Astrocyte of the hippocampus (primary cell): ENCODE measurements at regions not wholly inside any gene's neighbourhood (a gene's known extent, or its start where the extent isn't known, plus 50 kb on each side); places are given as distances from the start of the nearest gene placed in this dataset.
"Not testable (repeated sequence)": the region's sequence is repeated elsewhere in the genome, so short reads cannot be mapped to it uniquely, and the experiment has no call there.

Experiments used
- DNase-seq: peaks from one replicate; pipeline ENCODE4 v3.0.0; 2011; ENCODE audit warnings: low read depth, low spot score

DNA sequence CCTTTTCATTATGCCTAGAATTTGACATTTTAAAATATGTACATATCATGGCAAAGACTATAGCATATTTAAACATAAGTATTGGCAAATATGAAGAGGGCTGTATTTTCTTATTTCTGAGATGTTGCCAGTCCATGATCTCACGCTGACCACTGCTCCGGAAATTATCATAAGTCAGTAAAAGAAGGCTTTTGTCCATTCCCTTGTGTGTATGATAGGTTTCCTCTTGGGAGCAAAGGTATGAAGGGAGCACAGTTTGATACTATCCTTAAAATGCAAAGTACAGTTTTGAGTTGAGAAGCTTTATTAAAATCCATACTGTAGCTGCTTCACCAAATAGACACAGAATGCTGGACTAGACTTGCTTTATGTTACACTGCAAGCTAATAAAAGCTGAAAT is 52.6 kb upstream of the AGA start:
- DNase-seq, result no peak

DNA sequence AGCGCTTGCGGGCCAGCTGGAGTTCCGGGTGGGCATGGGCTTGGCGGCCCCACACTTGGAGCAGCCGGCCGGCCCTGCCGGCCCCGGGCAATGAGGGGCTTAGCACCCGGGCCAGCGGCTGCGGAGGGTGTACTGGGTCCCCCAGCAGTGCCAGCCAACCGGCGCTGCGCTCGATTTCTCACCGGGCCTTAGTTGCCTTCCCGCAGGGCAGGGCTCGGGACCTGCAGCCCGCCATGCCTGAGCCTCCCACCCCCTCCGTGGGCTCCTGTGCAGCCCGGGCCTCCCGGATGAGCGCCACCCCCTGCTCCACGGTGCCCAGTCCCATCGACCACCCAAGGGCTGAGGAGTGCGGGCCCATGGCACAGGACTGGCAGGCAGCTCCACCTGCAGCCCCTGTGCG is 53.4 kb upstream of the AGA start:
- DNase-seq, result not testable (repeated sequence)

DNA sequence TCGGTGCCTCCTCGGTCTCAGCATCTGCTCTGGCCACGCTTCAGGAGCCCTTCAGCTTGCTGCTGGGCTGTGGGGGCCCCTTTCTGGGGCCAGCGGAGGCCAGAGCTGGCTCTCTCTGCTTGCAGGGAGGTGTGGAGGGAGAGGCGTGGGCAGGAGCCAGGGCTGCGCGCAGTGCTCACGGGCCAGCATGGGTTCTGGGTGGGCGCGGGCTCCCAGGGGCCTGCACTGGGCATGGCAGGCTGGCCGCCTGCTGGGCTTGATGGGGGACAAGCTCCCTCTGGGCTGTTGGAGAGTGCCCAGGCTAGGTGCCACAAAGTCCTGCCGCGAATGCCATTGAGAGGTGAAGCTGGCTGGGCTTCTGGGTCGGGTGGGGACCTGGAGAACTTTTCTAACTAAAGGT is 57.3 kb upstream of the AGA start:
- DNase-seq, result no peak

DNA sequence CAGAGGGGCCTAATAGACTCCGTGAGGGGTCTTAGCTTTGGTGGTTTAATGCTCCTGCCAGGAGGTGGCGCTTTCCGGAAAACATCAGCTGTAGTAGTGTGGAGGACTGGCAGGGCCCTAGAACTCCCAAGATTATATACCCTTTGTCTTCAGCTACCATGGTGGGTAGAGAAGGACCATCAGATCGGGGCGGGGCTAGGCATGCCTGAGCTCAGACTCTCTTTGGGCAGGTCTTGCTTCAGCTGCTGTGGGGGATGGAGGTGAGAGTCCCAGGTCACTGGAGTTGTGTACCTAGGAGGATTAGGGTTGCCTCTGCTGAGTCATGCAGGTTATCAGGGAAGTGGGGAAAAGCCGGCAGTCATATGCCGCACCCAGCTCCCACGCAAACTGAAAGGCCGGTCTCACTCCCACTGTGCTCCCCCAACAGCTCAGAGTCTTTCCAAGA is 63.0 kb upstream of the AGA start:
- no peak for DNase-seq

DNA sequence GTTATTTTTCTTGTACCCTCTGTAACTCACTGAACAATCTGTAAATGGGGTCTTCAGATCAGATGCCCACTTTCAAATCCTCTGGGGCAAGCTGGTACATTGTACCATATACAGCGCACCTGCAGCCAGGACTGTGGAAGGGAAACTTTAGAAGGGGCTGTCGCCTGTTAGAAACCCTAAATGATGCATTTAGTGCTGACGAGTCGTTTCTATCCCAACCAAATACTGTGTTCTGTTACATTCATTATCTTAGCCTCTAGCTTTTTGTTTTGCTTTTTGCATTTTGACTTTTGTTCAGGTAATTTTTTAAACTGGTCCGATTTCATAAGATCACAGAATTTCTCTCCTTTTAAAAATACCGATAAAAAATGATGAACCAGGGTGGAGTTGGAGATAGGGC is 66.4 kb upstream of the AGA start:
- no peak for DNase-seq

DNA sequence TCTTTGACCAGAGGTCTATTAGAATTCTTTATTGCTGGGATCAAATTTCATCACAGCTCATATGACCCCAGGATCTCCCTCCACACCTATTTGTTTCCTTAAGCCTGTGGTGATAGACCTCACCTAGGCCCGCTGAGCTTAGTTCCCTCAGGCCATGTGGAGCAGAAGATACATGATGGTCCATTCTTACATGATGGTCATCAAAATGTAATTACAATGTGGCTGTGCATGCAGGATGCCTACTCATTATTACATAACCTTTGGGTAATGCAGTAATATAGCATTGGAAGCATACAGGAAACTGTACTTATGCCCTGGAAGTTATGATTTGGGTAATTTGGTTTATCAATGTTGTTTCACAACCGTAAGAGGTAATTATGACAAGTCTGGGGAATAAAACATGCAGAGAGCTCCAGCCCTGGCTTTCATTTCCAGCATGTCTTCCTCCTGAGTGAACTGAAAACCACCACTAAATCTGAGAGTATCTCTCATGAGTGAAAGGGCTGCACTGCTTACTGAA is 67.0 kb upstream of the AGA start:
- DNase-seq, result no peak

DNA sequence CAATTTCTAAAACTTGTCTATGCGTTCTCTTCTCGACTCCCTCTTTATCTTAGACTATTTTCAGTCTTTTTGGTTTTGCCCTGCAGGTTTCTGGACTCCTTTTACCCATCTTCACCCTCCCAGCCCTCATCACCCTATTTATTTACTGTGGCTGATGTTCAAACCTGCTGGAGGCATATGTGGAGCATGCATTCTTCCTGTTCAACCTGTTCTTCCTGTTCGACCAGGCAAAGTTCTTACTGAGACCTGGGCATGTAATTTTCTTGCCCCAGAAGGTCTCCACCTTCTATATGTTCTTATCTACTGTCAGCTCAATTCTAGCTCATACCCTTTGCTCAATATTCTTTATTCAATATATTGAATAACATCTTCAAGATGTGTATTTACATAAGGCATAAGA is 69.4 kb upstream of the AGA start:
- no peak for DNase-seq

DNA sequence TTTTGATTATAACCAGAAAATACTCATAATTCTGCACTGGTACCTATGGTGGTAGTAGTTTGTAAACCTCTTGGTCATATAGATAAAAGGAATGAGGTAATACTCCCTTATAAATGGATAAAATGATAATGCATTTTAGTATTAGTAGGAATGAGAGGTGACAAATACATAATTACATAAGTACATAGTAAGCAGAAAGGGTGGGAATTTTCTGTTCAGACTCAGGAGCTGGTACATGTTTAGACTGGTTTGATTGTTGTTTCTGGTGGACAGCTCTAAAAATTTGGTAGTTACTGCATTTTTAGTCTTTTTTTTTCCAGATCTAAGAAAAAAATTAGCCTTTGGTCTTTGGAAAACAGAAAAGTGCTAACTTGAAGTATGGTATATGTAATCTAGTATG is 70.4 kb upstream of the AGA start:
- no peak for DNase-seq

DNA sequence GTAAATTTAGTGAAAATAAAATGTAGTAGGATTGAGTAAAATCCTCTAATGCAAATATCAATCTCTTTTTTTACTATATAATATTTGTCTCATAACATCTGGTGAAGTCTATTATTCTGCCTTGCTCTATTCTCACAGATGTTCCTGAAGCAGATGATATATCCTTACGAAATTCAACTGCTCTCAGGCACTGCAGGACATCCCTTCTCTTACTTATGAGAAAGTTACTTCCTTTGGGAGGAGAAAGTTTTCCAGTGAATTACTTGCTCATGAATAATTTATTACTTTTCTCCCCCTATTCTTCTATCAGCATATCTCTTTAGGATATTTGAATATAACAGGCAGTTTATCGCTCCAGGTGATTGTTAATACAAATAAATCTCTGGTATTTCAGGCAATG is 75.6 kb upstream of the AGA start:
- no peak for DNase-seq

DNA sequence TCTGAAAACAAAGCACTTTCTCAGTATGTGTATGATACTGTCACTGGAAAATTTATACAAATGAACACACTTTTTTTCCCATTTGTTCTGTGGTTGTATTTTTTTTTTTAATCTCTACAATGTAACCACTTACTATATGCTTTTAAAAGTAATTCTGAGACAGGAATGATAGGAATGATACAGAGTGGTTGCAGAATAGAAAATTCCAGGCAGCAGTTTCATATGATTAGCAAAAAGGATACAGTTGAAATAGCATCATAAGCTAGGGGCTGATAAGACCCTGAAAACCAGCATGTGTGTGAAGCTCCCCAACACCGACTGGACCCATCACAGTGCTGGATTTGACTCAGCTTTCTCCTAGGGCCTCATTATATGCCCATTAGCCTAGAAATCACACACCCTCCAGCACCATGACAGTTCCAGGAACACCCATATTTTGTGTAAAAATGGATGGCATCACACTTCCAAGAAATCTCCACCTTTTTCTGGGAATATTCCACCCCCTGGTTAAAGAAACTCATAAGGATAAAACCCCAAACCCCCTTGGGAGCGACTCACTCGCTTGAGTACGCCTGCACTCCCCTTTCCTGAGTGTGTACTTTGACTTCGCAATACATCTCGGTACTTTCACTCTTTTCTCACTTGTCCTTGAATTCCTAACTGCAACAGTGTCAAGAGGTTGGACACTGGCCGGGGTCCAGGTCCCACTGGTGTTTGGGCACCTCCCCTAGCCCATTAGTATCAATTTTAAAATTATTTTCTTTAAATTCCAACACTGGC is 77.4 kb upstream of the AGA start:
- DNase-seq, result peak; percentile 17

DNA sequence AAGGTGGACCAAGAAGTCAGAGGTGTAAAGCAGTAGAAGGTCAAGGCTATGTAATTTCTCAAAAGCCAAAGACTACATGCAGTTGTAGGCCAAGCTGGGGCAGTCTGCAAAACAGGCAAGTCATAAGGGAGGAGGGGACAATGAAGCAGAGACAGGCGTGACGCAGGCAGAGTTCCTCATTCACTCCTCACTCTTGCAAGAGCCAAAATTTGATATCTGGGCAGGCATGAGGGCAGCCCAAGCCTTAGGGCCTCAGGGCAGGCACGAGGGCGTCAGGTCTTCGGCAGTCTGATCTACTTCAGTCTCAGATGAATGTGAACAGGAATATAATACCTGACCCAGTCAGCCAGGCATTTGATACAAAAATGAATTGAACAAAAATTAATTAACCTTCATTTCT is 86.4 kb upstream of the AGA start:
- DNase-seq, result no peak

DNA sequence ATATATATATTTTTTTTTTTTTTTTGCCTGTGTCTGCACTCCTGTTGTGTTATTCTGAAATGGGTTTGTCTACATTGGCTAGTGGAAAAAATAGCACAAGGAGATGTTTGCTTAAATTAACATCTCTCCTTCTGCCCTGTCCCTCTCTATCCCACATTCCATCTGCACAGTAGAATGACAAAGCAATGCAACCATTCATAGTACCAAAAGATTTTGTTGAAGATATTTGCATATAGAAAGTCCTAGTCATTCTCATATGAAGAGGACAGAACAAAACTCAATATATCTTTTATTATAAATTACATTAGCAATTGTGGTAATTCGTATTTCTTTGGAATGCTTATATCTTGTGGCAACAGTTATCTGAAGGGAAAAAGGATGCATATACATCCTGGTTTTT is 88.3 kb upstream of the AGA start:
- DNase-seq, result no peak

DNA sequence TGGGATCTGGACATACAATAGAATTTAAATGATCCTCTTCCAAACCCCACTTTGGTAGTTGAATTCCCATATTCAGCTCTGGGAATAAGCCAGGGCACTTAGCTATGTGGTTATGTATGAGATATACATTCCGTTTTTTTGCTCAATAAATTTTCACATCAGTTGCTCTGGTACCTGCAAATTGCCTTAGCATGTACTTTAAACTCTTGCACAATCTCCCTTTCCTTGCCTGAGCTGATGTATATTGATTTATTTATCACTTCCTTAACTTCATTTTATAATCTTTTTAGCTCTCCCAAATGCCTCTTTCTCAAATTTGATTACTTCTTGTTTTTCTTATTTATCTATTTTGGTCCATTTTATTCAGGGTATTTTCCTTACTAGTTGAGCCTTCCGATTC is 90.1 kb upstream of the AGA start:
- no peak for DNase-seq

DNA sequence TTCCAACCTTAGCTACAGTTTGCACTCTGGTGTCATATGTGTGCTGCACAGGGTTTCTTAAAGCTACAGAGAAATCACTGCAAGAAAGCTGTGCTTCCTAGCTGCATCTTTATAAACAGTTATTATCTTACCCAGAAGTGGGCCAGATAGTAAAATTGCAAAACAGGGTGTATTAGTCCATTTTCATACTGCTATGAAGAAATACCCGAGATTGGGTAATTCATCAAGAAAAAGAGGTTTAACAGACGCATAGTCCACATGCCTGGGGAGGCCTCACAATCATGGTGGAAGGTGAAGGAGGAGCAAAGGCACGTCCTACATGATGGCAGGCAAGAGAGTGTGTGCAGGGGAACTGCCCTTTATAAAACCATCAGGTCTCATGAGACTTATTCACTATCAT is 92.6 kb upstream of the AGA start:
- not testable (repeated sequence) for DNase-seq

DNA sequence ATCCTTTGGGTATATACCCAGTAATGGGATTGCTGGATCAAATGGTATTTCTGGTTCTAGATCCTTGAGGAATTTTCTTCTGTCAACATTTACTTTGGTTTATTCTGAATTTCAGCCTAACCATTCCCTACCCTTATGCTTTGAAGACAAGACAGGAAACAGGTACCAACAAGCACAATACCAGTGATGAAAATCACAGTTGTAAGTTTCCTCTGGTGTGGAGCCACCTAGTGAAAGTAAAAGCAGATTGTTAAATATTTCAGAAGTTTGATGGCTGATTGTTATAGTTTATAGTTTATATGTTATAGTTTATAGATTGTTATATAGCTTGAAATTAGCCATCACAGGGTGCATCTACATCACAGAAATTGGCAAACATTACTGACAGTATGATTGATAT is 104.5 kb upstream of the AGA start:
- no peak for DNase-seq

DNA sequence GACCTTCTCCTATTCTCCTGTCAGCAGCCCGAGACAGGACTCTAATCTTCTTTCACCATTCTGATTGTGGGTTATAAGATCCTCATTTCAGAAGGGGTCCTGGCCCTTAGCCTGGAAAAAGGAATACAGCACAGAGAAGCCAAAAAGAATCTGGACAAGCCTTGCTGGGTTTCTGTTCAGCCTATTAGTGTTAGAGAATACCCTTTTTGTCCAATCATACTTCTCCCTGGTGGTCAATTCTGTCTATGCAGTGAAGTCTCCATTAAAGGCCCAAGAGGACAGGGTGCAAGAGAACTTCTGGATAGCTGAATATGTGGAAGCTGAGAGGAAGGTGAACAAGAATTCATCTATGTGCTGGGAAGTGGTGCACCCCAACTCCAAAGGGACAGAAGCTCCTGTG is 105.7 kb upstream of the AGA start:
- no peak for DNase-seq

DNA sequence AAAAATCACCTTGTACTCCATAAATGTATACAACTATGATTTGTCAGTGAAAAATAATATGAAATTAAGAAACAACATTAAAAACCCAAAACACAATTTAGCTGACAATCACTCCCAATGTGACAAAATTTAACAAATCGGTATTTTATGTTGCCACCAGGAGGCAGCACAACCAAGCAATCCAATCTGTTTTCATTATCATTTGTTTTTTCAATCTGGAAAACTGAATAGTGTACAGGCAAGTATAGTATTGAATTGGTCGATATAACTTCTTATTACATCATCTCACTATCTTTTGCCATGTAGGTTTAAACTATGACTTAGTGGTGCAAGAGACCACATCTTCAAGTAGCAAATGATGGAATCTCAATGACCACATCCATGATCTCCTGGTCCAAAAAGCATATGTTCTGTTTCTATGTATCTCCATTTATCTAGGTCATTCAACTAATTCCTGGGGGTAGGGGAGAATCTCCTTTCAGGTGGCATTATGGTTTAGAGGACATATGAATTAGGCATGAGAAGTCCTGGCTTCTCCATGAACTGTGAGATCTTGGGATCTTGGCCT is 112.9 kb upstream of the AGA start:
- peak; percentile 53 for DNase-seq

DNA sequence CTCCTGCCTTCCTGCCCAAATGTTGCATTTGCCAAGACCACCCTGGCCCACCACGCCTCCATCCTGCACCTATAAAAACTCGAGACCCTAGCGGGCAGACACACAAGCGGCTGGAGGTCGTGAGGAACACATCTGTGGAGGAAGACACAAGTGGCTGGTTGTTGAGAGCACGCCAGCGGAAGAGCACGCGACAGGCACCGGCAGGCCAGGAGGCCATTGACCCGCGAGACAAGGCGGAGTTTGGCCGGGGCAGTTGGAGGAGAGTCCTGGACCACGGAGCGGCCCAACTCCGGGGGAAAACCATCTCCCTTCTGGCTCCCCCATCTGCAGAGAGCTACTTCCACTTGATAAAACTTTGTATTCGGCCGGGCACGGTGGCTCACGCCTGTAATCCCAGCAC is 115.2 kb upstream of the AGA start:
- no peak for DNase-seq

DNA sequence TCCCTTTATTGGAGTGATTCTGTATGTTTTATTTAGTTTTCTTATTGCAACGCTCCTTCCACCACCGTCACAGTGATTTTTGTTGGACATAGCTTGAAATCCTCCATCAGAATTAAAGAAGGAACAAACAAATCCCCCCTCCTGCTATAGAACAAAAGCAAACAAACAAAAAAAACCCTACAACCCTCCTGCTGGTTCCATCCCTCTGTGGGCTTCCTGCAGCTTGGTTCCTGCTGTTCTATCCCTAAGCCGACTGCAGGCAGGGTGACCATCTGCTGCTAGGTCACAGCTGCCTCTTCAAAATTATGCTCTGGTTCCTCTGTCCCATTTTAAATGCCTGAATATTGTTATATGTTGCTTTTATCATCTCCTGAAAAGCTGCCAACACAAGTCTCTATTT is 116.8 kb upstream of the AGA start:
- DNase-seq, result no peak

DNA sequence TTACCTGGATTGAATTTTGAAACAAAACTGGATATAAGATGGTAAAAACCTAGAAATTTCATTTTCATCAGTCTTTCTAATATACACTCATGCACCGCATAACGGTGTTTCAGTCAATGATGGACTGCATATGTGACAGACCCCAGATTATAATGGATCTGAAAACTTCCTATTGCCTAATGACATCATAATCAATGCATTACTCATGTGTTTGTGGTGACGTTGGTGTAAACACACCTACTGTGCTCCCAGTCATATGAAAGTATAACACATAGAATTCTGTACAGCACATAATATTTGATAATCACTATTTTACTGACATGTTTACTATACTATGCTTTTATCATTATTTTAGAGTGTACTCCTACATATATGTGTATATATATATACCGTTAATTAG is 119.9 kb upstream of the AGA start:
- no peak for DNase-seq

DNA sequence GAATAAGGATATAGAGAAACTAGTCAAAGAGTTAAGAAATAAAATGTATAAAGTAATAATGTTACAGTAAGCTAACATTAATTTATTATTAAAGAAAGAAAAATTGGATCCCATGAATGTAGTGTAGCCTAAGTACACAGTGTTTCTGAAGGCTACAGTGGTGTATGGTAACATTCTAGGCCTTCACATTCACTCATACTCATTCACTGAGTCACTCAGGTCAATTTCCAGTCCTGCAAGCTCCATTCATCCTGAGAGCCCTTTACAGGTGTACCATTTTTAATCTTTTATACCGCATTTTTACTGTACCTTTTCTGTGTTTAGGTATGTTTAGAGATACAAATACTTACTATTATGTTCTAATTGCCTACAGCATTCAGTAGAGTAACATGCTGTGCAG is 120.6 kb upstream of the AGA start:
- DNase-seq, result no peak

DNA sequence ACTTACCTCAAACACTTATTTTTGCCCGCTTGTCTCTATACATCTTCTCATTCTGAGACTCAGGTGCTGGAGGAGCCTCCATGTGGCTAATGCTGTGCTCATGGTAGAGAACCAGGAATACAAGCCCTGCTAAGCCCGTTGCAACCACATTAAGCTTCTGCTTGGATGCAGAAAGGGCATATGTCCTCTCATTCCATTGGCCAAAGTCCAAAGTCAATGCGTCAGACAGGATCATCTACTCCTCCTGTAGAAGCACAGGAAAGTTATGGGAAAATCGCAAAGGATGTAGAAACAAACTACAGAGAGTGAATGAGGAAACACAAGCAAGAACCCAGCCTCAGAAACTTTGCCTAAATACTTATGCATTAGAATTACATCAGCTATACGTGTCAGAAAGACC is 124.5 kb upstream of the AGA start:
- no peak for DNase-seq

DNA sequence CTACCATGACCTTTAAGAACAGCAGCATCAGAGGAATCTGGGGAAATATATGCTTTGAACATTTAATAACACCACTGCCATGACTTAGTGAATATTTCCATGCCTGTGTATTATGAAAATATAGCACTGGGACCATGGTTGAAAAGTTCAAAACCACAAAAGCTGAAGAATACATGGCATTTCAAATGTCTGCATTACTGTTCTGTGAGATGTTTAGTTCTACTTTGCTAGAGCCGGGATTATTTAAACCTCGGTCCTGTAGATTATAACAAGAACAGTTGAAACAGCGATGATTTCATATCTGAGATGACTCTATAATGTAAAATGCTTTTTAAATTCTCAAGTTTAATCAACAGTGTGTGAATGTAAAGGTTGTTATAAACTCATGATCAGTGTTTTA is 126.7 kb upstream of the AGA start:
- no peak for DNase-seq

DNA sequence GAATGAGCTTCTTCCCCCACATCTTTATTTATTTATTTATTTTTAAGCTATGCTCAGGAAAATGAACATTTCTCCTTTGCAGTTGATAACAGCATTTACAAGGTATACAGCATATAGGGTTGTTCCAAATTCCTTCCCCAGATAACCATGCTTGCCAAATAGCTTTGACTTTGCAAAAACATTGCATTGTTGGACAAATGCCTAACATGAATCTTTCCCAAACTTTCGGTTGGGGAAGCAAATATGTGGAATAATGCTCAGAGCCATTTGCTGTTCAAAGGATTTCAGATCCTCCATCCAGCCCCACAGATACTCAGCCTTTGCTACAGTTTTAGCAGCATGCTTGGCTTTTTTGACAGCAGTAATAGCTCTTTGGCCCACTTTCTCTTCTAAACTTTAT is 127.2 kb upstream of the AGA start:
- peak; percentile 59 for DNase-seq
